ENCODE measurements at regions not wholly inside any gene's neighbourhood (a gene's known extent, or its start where the extent isn't known, plus 50 kb on each side); places are given as distances from the start of the nearest gene placed in this dataset.

- TF ChIP-seq ZFP3 (CRISPR knock-in tag; IDR thresholded peaks at IDR 0.05) (no peak), BACH2 (CRISPR knock-in tag; IDR thresholded peaks at IDR 0.05; ENCODE audit: borderline replicate concordance) (no peak), ZC3H10 (CRISPR knock-in tag; IDR thresholded peaks at IDR 0.05) (no peak), ISL1 (CRISPR knock-in tag; IDR thresholded peaks at IDR 0.05) (no peak), ZNF565 (CRISPR knock-in tag; conservative IDR thresholded peaks at IDR 0.05; ENCODE audit: low read depth) (no peak)
- no peak for ATAC-seq
Measured at GRCh38 chr22:49582181-49582580, 245.5 kb downstream of the BRD1 start.

DNA sequence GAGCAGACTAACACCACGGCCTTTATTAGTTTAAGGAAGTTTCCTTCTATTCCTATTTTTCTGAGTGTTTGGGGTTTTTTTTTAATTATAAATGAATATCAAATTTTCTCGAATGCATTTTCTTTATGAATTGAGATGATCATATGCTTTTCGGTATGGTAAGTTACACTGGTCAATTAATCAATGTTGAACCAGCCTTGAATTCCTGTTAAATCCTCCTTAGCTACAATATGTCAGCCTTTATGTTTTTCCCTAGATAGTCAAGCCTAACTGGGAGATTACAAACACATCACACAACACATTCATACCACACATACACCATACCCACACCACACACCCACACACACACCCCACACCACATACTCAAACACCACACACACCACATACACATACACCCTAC lies 247.6 kb downstream of the BRD1 start:
- no peak for ATAC-seq
- TF ChIP-seq ZC3H10 (CRISPR knock-in tag; IDR thresholded peaks at IDR 0.05) (no peak), BACH2 (CRISPR knock-in tag; IDR thresholded peaks at IDR 0.05; ENCODE audit: borderline replicate concordance) (no peak), TCF4 (CRISPR knock-in tag; IDR thresholded peaks at IDR 0.05; ENCODE audit: borderline replicate concordance) (no peak)

- no peak for ATAC-seq
- TF ChIP-seq, protein P1, sequence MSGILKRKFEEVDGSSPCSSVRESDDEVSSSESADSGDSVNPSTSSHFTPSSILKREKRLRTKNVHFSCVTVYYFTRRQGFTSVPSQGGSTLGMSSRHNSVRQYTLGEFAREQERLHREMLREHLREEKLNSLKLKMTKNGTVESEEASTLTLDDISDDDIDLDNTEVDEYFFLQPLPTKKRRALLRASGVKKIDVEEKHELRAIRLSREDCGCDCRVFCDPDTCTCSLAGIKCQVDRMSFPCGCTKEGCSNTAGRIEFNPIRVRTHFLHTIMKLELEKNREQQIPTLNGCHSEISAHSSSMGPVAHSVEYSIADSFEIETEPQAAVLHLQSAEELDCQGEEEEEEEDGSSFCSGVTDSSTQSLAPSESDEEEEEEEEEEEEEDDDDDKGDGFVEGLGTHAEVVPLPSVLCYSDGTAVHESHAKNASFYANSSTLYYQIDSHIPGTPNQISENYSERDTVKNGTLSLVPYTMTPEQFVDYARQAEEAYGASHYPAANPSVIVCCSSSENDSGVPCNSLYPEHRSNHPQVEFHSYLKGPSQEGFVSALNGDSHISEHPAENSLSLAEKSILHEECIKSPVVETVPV (CRISPR knock-in tag; IDR thresholded peaks at IDR 0.05) = no peak
- TF ChIP-seq ZFP3 (CRISPR knock-in tag; IDR thresholded peaks at IDR 0.05) = no peak
- no peak for TF ChIP-seq ZNF70 (CRISPR knock-in tag; IDR thresholded peaks at IDR 0.05)
- TF ChIP-seq BACH2 (CRISPR knock-in tag; IDR thresholded peaks at IDR 0.05; ENCODE audit: borderline replicate concordance) = no peak
- no peak for TF ChIP-seq TCF4 (CRISPR knock-in tag; IDR thresholded peaks at IDR 0.05; ENCODE audit: borderline replicate concordance)
- no peak for TF ChIP-seq POU6F1 (CRISPR knock-in tag; IDR thresholded peaks at IDR 0.05; ENCODE audit: borderline replicate concordance, low read depth)
- no peak for TF ChIP-seq ARNTL (CRISPR knock-in tag; IDR thresholded peaks at IDR 0.05; ENCODE audit: borderline replicate concordance, low read depth)
- no peak for TF ChIP-seq CSDC2 (CRISPR knock-in tag; IDR thresholded peaks at IDR 0.05)
Measured at GRCh38 chr22:49577168-49578060, 250.3 kb downstream of the BRD1 start.

- no peak for ATAC-seq
- TF ChIP-seq RARB (CRISPR knock-in tag; IDR thresholded peaks at IDR 0.05) (no peak), TSHZ2 (CRISPR knock-in tag; IDR thresholded peaks at IDR 0.05) (no peak), BACH2 (CRISPR knock-in tag; IDR thresholded peaks at IDR 0.05; ENCODE audit: borderline replicate concordance) (no peak), TCF4 (CRISPR knock-in tag; IDR thresholded peaks at IDR 0.05; ENCODE audit: borderline replicate concordance) (no peak), CSDC2 (CRISPR knock-in tag; IDR thresholded peaks at IDR 0.05) (no peak), PPARA (CRISPR knock-in tag; IDR thresholded peaks at IDR 0.05; ENCODE audit: borderline replicate concordance) (no peak), GLIS3 (CRISPR knock-in tag; IDR thresholded peaks at IDR 0.05) (no peak), ZC3H10 (CRISPR knock-in tag; IDR thresholded peaks at IDR 0.05) (no peak)
- TF ChIP-seq, protein P1 (CRISPR knock-in tag; IDR thresholded peaks at IDR 0.05) = no peak
Measured at GRCh38 chr22:49576241-49577141, 251.2 kb downstream of the BRD1 start.

Data from SK-N-SH treated with all-trans-retinoic acid at 6 μM for 48 hours (cell line).